ENCODE measurements at regions not wholly inside any gene's neighbourhood (a gene's known extent, or its start where the extent isn't known, plus 50 kb on each side); places are given as distances from the start of the nearest gene placed in this dataset.

DNA sequence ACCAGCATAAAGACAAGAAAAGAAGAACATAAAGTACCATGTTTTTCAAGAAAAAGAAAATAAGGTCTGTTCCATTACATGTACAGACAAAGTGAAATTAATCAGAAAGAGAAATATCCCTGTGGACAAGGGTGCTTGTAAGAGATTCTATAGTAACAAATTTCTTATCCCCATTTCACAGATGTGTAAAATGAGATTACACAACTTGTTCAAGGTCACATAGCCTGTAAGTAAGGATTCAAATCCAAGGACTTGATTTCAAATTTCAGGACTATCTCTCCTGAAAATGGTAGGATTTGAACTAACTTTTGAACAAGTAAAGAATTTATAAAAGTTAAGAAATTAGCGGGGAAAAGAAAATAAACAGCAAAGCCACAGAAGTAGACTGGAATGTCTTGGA is 248.2 kb upstream of the SLC39A10 start:
- DNase-seq: no peak
- Histone ChIP-seq H3K9ac (ENCODE audit: low read length) (no peak overlapping the region), H3K4me2 (replicated peaks; ENCODE audit: low read depth, low read length, poor library complexity, severe bottlenecking) (no peak overlapping the region), H3K27ac (ENCODE audit: low read length in 2 of 2) (no peak overlapping the region), H2AFZ (ENCODE audit: insufficient read depth, low read depth, low read length, poor library complexity, severe bottlenecking) (no peak overlapping the region), H4K20me1 (ENCODE audit: control insufficient read depth, insufficient read depth, low read length, poor library complexity, severe bottlenecking) (no peaks in the 10 kb centered on the region), H3K79me2 (ENCODE audit: control insufficient read depth, insufficient read depth, low read length) (no peaks in the 10 kb centered on the region), H3K27me3 (replicated peaks in 1 of 4; ENCODE audit: control extremely low read depth in 1 of 4, control insufficient read depth in 3 of 4, insufficient read depth in 4 of 4, low read length in 3 of 4) (no peaks in the 10 kb centered on the region), H3K4me3 (ENCODE audit: control extremely low read depth in 1 of 5, extremely low read depth in 1 of 5, insufficient read depth in 1 of 5, low read depth in 2 of 5, low read length in 4 of 5) (no peak overlapping the region), H3K9me3 (ENCODE audit: control extremely low read depth in 1 of 3, control insufficient read depth in 2 of 3, insufficient read depth in 1 of 3, low read length in 2 of 3) (no peaks in the 10 kb centered on the region), H3K36me3 (replicated peaks in 1 of 2; ENCODE audit: control extremely low read depth in 1 of 2, control insufficient read depth in 1 of 2, extremely low read depth in 1 of 2, insufficient read depth in 2 of 2, low read length in 1 of 2) (no peaks in the 10 kb centered on the region), H3K4me1 (ENCODE audit: control insufficient read depth in 2 of 2, insufficient read depth in 2 of 2, low read length in 2 of 2) (peaks cover 0 to 2% of the 10 kb centered on the region in 2 donors)
- H3K4me1 Mint-ChIP-seq: peaks cover 4% of the 10 kb centered on the region
- ChIA-PET CTCF (no interaction called here), POLR2A (no interaction called here)
- H3K27me3 Mint-ChIP-seq: no peaks in the 10 kb centered on the region
- no CpG with 5 or more reads among the region's 1 CpG for WGBS (ENCODE audit: insufficient coverage)
- no peaks in the 10 kb centered on the region for H3K9me3 Mint-ChIP-seq (ENCODE audit: insufficient read depth)
- H3K27ac Mint-ChIP-seq: no peak overlapping the region
- intact Hi-C loops (cut with micrococcal nuclease): no loop called here
- no peak overlapping the region for H3K4me3 Mint-ChIP-seq
- TF ChIP-seq, protein P1, sequence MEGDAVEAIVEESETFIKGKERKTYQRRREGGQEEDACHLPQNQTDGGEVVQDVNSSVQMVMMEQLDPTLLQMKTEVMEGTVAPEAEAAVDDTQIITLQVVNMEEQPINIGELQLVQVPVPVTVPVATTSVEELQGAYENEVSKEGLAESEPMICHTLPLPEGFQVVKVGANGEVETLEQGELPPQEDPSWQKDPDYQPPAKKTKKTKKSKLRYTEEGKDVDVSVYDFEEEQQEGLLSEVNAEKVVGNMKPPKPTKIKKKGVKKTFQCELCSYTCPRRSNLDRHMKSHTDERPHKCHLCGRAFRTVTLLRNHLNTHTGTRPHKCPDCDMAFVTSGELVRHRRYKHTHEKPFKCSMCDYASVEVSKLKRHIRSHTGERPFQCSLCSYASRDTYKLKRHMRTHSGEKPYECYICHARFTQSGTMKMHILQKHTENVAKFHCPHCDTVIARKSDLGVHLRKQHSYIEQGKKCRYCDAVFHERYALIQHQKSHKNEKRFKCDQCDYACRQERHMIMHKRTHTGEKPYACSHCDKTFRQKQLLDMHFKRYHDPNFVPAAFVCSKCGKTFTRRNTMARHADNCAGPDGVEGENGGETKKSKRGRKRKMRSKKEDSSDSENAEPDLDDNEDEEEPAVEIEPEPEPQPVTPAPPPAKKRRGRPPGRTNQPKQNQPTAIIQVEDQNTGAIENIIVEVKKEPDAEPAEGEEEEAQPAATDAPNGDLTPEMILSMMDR (IDR thresholded peaks at IDR 0.05): no peak
- no peak for TF ChIP-seq EZH2 (IDR thresholded peaks at IDR 0.05; ENCODE audit: borderline replicate concordance, insufficient read depth, low read depth, low read length, poor library complexity, severe bottlenecking)
- no peak for ATAC-seq (ENCODE audit: low read depth)

DNA sequence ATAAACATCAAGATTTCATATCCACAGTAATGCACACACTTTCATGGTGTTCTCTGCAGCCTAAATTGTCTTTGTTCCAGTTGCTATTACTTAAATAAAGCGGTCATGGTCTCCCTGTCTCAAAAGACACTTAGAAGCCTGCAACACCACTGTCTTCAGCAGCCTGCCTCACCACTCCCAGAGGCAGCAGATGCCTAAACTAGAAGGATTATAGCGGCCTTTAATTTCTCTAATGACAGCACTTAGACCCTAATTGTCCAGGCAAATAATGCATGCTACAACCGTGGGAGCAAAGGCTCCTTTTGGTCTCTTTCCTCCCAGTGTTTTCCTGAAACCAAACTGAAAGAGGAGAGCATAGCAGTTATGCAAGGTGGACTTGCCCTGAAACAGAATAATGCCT is 248.8 kb upstream of the SLC39A10 start:
- no peaks in the 10 kb centered on the region for H3K27me3 Mint-ChIP-seq
- intact Hi-C loops (cut with micrococcal nuclease): no loop called here
- POLR2A ChIA-PET: no interaction called here

More for the DNA sequence above, 248.8 kb upstream of the SLC39A10 start:
- no peaks in the 10 kb centered on the region for H3K36me3 ChIP-seq (replicated peaks in 1 of 2; ENCODE audit: control extremely low read depth in 1 of 2, control insufficient read depth in 1 of 2, extremely low read depth in 1 of 2, insufficient read depth in 2 of 2, low read length in 1 of 2)
- Mint-ChIP-seq H3K4me3 (no peak overlapping the region), H3K27ac (no peak overlapping the region), H3K9me3 (ENCODE audit: insufficient read depth) (no peaks in the 10 kb centered on the region), H3K4me1 (no peaks in the 10 kb centered on the region)
- CTCF ChIA-PET: no interaction called here
- TF ChIP-seq EZH2 (IDR thresholded peaks at IDR 0.05; ENCODE audit: borderline replicate concordance, insufficient read depth, low read depth, low read length, poor library complexity, severe bottlenecking): no peak
- no peaks in the 10 kb centered on the region for H3K4me1 ChIP-seq (ENCODE audit: control insufficient read depth in 2 of 2, insufficient read depth in 2 of 2, low read length in 2 of 2)
- no peak overlapping the region for H3K4me2 ChIP-seq (replicated peaks; ENCODE audit: low read depth, low read length, poor library complexity, severe bottlenecking)
- H3K9ac ChIP-seq (ENCODE audit: low read length): no peak overlapping the region
- DNase-seq (no peak), ATAC-seq (ENCODE audit: low read depth) (no peak)
- H3K79me2 ChIP-seq (ENCODE audit: control insufficient read depth, insufficient read depth, low read length): no peaks in the 10 kb centered on the region
- no peaks in the 10 kb centered on the region for H4K20me1 ChIP-seq (ENCODE audit: control insufficient read depth, insufficient read depth, low read length, poor library complexity, severe bottlenecking)
- 84% methylated on average over 3 of the region's 3 CpGs for WGBS (ENCODE audit: insufficient coverage)
- no peak overlapping the region for H3K4me3 ChIP-seq (ENCODE audit: control extremely low read depth in 1 of 5, extremely low read depth in 1 of 5, insufficient read depth in 1 of 5, low read depth in 2 of 5, low read length in 4 of 5)
- no peak overlapping the region for H3K27ac ChIP-seq (ENCODE audit: low read length in 2 of 2)
- no peak overlapping the region for H2AFZ ChIP-seq (ENCODE audit: insufficient read depth, low read depth, low read length, poor library complexity, severe bottlenecking)
- H3K9me3 ChIP-seq (ENCODE audit: control extremely low read depth in 1 of 3, control insufficient read depth in 2 of 3, insufficient read depth in 1 of 3, low read length in 2 of 3): no peaks in the 10 kb centered on the region
- no peaks in the 10 kb centered on the region for H3K27me3 ChIP-seq (replicated peaks in 1 of 4; ENCODE audit: control extremely low read depth in 1 of 4, control insufficient read depth in 3 of 4, insufficient read depth in 4 of 4, low read length in 3 of 4)

All from B cell (primary cell).